ENCODE measurements at regions not wholly inside any gene's neighbourhood (a gene's known extent, or its start where the extent isn't known, plus 50 kb on each side); places are given as distances from the start of the nearest gene placed in this dataset.

DNA sequence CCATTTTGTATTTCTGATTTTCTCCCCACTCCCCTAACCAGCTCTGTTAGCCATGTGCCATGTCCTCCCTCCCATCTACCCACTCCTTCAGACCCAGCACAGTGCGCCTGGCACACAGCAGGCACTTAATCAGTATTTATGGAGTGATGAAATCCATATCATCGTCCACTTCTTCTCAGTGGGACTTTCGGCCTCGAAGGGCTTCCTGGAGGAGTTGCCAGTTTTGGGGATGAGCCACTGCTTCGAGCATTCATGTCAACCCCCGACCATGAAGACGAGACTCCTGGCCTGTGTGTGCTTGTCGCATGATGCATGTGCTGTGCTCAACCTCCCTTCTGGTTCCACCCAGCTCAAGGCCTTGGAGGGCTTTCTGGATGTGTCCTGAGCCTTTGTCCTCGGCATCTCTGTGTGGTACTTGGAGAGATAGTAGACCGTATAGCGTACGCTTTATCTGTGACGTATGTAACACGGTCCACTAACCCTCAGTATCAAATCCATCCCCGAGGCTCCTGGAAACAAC is 119.5 kb upstream of the RTL1 start:
- H3K4me3 ChIP-seq (ENCODE audit: low read depth, low read length) = no peak overlapping the region

- H3K4me3 ChIP-seq (ENCODE audit: low read depth, low read length) = no peak overlapping the region
Observed at GRCh38 chr14:101024686-101025085, 121.2 kb upstream of the RTL1 start.

DNA sequence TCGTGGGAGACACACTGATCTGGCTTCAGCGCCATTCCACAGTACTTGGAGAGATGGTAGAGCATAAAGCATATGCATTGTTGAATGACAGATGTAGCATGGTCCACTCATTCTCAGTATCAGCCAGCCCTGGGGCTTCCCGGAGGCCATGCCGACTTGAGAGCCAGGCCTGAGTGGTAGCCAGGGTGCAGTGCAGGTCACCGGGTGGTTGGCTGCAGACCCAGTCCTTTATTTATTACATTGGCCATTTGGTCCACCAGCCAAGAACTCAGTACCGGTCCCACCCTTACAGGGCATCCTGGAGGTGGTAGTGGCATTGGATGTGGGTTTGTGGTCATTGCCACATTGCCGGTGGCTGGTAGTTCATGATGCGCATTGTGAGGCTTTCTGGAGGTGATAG is 121.6 kb upstream of the RTL1 start:
- H3K4me3 ChIP-seq (ENCODE audit: low read depth, low read length) = no peak overlapping the region

GRCh38 chr14:101025696-101026095 is 122.2 kb upstream of the RTL1 start:
- H3K4me3 ChIP-seq (ENCODE audit: low read depth, low read length) = no peak overlapping the region

GRCh38 chr14:101026341-101026740 is 122.8 kb upstream of the RTL1 start:
- H3K4me3 ChIP-seq (ENCODE audit: low read depth, low read length) = no peak overlapping the region

- no peak overlapping the region for H3K4me3 ChIP-seq (ENCODE audit: low read depth, low read length)
Observed at GRCh38 chr14:101027291-101027690, 123.8 kb upstream of the RTL1 start.

DNA sequence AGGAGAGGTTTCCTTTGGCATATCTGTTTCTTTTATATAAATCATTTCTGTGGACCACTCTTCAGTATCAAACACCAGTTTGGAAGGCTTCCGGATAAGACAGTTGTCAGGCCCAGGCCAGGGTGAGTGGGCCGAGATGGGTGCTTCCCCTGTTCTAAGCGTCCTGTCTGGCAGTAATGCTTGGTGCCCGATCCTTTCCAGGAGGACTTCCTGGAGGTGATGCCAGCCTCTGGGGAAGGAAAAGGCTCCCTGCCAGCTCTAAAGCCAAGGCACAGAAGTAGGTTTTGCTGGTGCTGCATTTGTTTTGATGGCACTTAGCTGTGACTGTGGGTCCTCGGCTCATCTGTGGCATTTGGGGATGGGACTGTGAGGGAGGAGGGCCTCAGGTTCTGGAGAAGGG is 124.4 kb upstream of the RTL1 start:
- no peak overlapping the region for H3K4me3 ChIP-seq (ENCODE audit: low read depth, low read length)

GRCh38 chr14:101028971-101029667 is 125.6 kb upstream of the RTL1 start:
- no peak overlapping the region for H3K4me3 ChIP-seq (ENCODE audit: low read depth, low read length)

DNA sequence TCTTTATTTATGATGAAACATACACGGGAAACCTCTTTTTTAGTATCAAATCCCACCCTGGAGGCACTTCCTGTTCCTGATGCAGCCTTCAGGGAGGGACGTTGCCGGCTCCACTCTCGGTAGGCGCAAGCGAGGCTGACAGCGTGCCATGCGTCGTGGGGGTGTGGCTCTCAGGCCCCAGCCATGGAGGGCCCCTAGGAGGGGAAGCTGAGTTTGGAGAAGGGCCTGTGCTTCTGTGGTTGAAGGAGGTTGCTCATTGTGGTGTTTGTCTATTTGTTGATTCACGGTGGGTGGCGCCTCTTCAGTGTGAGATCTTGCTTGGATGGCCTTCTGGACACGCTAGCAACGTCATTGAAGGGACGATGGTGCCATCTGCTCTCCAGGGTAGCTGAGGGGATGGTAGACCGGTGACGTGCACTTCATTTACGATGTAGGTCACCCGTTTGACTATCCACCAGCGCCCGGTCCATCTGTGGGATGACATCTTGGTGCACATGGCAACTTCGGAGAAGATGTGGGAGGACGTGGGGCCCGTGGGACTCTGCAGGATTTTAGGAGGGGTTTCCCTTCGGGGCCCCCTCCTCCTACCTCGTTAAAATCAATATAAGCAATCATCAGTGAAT is 126.3 kb upstream of the RTL1 start:
- H3K4me3 ChIP-seq (ENCODE audit: low read depth, low read length) = no peak overlapping the region

DNA sequence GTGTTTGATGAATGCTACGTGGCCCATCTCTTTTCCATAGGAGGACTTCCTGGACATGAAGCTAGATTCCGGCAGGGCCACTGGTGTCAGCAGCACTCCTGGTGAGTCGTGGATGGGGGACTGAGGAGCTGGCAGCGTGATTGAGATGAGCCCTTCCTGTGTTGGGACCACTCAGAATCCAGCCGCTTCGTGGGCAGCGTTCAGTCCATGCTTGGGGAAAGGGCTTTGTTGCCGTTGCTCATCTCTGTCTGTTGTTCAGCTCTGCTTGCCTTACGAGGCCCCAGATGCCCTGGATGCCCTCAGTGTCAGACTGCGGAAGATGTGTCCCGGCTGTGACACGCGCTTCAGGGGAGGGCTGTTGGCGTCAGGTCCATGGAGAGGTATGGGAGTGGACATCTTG is 127.1 kb upstream of the RTL1 start:
- H3K4me3 ChIP-seq (ENCODE audit: low read depth, low read length) = no peak overlapping the region

DNA sequence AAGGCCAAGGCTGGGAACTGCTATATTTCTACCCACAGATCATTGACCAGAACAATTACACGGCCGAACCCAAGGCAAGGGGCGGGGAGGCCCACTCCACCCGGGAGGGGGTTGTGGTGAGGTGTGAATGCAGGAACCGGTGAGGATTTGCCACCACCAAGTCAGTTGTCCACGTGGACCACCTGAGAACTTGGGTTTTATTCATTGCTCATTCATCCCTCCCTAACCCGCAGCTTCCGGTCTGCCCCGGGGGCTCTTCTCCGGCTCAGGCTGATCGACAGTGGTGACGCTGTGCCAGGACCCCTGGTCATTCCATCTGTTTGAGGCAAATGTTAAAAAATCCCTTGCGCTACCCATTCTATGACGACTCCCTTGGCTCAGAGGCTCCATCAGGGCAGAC is 127.7 kb upstream of the RTL1 start:
- H3K4me3 ChIP-seq (ENCODE audit: low read depth, low read length) = no peak overlapping the region

DNA sequence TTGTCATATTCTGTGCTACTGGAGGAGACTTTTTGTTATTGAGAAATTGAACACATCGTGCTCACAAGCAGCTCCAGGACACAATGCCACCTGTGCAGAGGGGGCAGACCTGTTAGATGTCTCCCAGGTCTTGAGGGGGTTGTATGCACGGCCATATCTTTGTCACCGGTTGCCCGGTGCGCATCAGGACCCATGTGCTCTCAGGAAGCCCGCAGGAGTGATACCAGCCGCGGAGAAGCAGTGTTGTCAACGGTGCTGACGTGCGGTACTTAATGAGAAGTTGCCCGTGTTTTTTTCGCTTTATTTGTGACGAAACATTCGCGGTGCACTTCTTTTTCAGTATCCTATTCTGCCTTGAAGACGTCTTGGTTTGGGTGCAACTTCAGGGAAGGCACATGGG is 128.2 kb upstream of the RTL1 start:
- H3K4me3 ChIP-seq (ENCODE audit: low read depth, low read length) = no peak overlapping the region

DNA sequence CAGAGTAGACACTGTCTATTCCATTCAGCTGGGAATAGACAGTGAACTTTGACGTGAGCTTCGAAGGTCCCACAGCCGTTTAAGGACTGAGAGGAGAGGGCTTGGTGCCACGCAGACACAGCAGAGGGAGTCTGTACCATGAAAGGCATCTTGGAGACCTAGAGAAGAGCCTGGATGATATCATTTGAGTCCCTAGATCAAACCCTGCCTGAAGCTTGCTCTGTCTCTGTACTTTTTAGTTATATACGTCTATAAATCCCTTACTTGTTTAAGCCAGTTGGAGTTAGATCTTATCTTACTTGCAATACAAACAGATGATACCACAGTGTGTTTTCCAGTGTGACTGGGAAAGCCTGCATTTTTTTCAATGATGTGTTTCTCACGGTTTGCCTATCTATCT is 128.9 kb upstream of the RTL1 start:
- no peak overlapping the region for H3K4me3 ChIP-seq (ENCODE audit: low read depth, low read length)

GRCh38 chr14:101033006-101033405 is 129.5 kb upstream of the RTL1 start:
- no peak overlapping the region for H3K4me3 ChIP-seq (ENCODE audit: low read depth, low read length)

- no peak overlapping the region for H3K4me3 ChIP-seq (ENCODE audit: low read depth, low read length)
Observed at GRCh38 chr14:101033446-101034165, 130.1 kb upstream of the RTL1 start.

GRCh38 chr14:101034986-101035385 is 131.5 kb upstream of the RTL1 start:
- H3K4me3 ChIP-seq (ENCODE audit: low read depth, low read length) = no peak overlapping the region

GRCh38 chr14:101035466-101036225 is 132.1 kb upstream of the RTL1 start:
- no peak overlapping the region for H3K4me3 ChIP-seq (ENCODE audit: low read depth, low read length)

DNA sequence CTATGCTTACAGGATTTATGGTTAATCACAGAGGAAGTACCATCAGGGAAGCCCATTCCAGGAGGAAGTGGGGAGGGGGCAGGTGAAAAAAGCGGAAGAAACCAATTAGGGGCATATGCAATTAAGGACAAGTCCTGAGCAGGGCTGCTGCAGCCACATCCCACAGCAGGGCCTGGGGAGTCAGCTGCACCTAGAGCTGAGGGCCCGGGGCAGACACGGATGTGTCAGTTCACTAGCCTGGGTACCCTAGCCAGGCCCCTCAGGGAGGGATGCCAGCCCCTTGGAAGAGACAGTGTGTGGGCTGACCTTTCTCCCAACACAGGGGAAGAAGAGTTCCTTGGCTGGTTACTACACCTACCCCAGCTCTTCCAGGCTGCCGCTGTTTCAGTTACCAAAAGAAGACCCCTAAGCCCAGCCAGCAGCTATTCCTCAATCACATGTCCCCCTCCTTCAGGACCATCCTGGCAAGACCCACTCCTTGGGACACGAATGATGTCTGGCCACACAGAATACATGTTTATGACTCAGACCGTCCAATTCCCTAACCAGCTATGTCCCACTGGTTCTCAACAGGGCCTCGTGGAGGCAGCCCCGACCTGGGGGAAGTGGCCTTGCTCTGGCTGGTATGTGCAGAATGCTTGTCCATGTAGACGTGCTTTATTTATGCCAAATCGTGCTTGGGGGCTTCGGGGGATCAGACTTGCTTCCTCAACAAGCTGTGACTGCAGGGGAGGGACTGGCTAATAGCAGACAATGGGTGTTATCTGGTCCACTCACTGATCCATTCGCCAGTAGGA is 133.7 kb upstream of the RTL1 start:
- H3K4me3 ChIP-seq (ENCODE audit: low read depth, low read length) = no peak overlapping the region

- H3K4me3 ChIP-seq (ENCODE audit: low read depth, low read length) = no peak overlapping the region
Observed at GRCh38 chr14:101039031-101039754, 135.7 kb upstream of the RTL1 start.

DNA sequence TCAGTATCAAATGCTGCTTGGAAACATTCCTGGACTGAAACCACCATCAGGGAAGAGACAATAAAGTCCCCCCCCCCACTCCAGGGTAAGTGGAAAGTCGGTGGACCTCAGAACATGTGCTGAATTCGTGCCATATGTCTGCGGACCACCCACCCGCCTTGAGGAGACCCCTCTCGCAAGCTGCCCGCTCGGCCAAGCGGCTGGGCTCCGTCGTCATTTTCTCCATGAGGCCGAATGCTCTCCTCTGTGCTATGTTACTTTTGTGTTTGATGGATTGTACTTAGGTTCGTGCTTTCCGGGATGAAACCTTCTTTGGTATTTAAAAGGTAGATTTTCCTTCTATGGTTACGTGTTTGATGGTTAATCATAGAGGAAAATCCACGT is 136.2 kb upstream of the RTL1 start:
- no peak overlapping the region for H3K4me3 ChIP-seq (ENCODE audit: low read depth, low read length)
